ENCODE measurements at regions not wholly inside any gene's neighbourhood (a gene's known extent, or its start where the extent isn't known, plus 50 kb on each side); places are given as distances from the start of the nearest gene placed in this dataset.

DNA sequence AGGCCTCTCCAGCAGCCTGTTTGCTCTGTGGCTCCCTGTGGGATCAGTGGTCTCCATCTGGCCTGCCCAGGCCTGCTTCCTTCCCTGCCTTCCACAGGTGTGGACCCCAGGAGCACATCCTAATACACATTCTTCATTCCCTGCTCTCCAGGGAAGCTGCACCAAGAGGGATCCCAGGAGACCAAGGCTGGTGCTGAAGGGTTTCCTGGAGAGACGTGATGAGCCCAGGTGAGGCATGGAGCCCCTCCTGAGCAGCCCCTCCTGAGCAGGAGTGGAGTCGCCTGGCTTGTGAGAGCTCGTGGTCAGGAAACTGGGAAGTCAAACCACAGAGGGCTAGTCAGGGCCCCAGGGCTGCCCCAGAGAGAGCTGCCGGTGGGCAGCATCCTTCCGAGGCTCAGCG, 561.4 kb downstream of the MATN1 start:
- no peak for TF ChIP-seq SIN3A (IDR thresholded peaks at IDR 0.05; ENCODE audit: borderline replicate concordance, insufficient read depth, low read length)
- no peak for TF ChIP-seq POLR2AphosphoS5 (IDR thresholded peaks at IDR 0.05; ENCODE audit: low read depth, low read length)

Measured in PFSK-1 (cell line).